Type B pancreatic cell (in vitro differentiated cells): ENCODE measurements at regions not wholly inside any gene's neighbourhood (a gene's known extent, or its start where the extent isn't known, plus 50 kb on each side); places are given as distances from the start of the nearest gene placed in this dataset.

Source experiments
- DNase-seq: peaks from one replicate; pipeline ENCODE4 v3.0.0; 2021; ENCODE audit warnings: mixed read lengths; ENCODE audit not compliant: unreplicated experiment; ENCODE audit errors: extremely low spot score
- H3K27ac Mint-ChIP-seq: 2 replicates; pipeline ENCODE4 v1.8.0; 2021; ENCODE audit warnings: mild to moderate bottlenecking, mixed read lengths
- H3K27me3 Mint-ChIP-seq: 2 replicates; pipeline ENCODE4 v1.8.0; 2021; ENCODE audit warnings: mixed read lengths
- H3K36me3 Mint-ChIP-seq: 2 replicates; pipeline ENCODE4 v1.8.0; 2021; ENCODE audit warnings: mixed read lengths
- H3K4me1 Mint-ChIP-seq: one replicate; pipeline ENCODE4 v1.8.0; 2021; ENCODE audit warnings: mixed read lengths; ENCODE audit not compliant: unreplicated experiment
- H3K4me3 Mint-ChIP-seq: 2 replicates; pipeline ENCODE4 v1.8.0; 2021; ENCODE audit warnings: mild to moderate bottlenecking, mixed read lengths
- H3K9me3 Mint-ChIP-seq: 2 replicates; pipeline ENCODE4 v1.8.0; 2021; ENCODE audit warnings: mixed read lengths
- TF ChIP-seq, protein P1 (sequence below): fragments of 200-600 bp; sonication (generic); conservative IDR thresholded peaks from 2 replicates; pipeline ENCODE4 v1.5.0; 2021; ENCODE audit warnings: antibody characterized with exemption, mild to moderate bottlenecking

DNA sequence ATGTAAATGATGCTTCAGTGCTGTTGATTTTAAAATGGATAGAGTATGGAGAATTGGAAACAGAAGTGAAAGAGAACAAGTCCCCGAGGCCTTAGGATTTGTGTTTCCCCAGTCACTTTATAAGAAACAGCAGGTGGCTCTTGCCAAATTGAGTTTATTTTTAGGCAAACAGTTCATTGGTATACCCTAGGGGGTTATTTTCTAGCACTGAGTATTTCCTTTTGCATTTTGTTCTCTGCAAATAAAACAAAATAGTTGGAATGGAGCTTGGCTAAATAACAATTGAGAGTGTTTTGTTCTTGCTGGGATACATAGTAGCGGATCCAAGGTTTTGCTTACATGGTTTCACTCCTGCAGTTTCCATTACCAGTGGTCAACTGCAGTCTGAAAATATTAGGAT is 591.1 kb upstream of the C16orf82 start:
- DNase-seq, result no peak
- H3K4me1 Mint-ChIP-seq, result no peaks in the 10 kb centered on the region
- no peak overlapping the region for H3K27ac Mint-ChIP-seq
- peaks cover 12% of the 10 kb centered on the region for H3K9me3 Mint-ChIP-seq
- no peak overlapping the region for H3K4me3 Mint-ChIP-seq
- H3K36me3 Mint-ChIP-seq, result no peaks in the 10 kb centered on the region
- no peaks in the 10 kb centered on the region for H3K27me3 Mint-ChIP-seq
- TF ChIP-seq, protein P1, sequence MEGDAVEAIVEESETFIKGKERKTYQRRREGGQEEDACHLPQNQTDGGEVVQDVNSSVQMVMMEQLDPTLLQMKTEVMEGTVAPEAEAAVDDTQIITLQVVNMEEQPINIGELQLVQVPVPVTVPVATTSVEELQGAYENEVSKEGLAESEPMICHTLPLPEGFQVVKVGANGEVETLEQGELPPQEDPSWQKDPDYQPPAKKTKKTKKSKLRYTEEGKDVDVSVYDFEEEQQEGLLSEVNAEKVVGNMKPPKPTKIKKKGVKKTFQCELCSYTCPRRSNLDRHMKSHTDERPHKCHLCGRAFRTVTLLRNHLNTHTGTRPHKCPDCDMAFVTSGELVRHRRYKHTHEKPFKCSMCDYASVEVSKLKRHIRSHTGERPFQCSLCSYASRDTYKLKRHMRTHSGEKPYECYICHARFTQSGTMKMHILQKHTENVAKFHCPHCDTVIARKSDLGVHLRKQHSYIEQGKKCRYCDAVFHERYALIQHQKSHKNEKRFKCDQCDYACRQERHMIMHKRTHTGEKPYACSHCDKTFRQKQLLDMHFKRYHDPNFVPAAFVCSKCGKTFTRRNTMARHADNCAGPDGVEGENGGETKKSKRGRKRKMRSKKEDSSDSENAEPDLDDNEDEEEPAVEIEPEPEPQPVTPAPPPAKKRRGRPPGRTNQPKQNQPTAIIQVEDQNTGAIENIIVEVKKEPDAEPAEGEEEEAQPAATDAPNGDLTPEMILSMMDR, result no peak

GRCh38 chr16:26491101-26491670 is 575.5 kb upstream of the C16orf82 start:
- no peak for DNase-seq
- Mint-ChIP-seq H3K27me3 (peaks cover 23% of the 10 kb centered on the region), H3K36me3 (no peaks in the 10 kb centered on the region), H3K27ac (no peak overlapping the region), H3K4me3 (no peak overlapping the region), H3K9me3 (no peaks in the 10 kb centered on the region), H3K4me1 (no peaks in the 10 kb centered on the region)
- TF ChIP-seq, protein P1, result no peak

- H3K4me1 Mint-ChIP-seq, result no peaks in the 10 kb centered on the region
- H3K36me3 Mint-ChIP-seq, result no peaks in the 10 kb centered on the region
These were observed 574.8 kb upstream of the C16orf82 start for GRCh38 chr16:26491962-26492361.

DNA sequence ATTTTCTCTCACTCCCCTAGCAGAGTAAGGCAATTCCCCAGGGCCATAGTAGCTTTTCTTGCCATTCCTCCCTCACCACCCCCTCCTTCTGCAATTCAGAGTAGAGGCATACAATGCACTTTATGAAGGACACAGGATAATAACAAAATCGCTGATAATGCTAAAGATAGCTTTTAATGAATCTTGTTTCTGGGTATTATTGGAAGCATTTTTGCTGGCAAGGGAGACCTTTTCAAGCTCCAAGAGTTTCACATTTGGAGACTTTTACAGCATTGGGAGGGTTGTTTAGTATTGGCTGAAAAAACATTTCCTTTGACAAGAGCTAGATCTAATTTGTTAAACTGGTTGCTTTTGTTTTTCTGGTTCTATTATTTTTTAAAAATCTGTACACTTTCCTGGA is 573.0 kb upstream of the C16orf82 start:
- H3K36me3 Mint-ChIP-seq, result no peaks in the 10 kb centered on the region
- peaks cover 15% of the 10 kb centered on the region for H3K27me3 Mint-ChIP-seq
- no peak overlapping the region for H3K4me3 Mint-ChIP-seq
- no peaks in the 10 kb centered on the region for H3K4me1 Mint-ChIP-seq
- H3K9me3 Mint-ChIP-seq, result no peaks in the 10 kb centered on the region
- TF ChIP-seq, protein P1, result no peak
- no peak for DNase-seq
- H3K27ac Mint-ChIP-seq, result no peak overlapping the region

More at GRCh38 chr16:26491962-26492361, 574.8 kb upstream of the C16orf82 start:
- no peaks in the 10 kb centered on the region for H3K9me3 Mint-ChIP-seq
- DNase-seq, result no peak
- H3K27me3 Mint-ChIP-seq, result peaks cover 23% of the 10 kb centered on the region
- no peak overlapping the region for H3K4me3 Mint-ChIP-seq
- no peak overlapping the region for H3K27ac Mint-ChIP-seq
- TF ChIP-seq, protein P1, result no peak

- no peak for DNase-seq
- H3K27me3 Mint-ChIP-seq, result peaks cover 6% of the 10 kb centered on the region
- H3K36me3 Mint-ChIP-seq, result no peaks in the 10 kb centered on the region
- H3K4me3 Mint-ChIP-seq, result no peak overlapping the region
- TF ChIP-seq, protein P1, result no peak
- H3K9me3 Mint-ChIP-seq, result no peaks in the 10 kb centered on the region
- H3K27ac Mint-ChIP-seq, result no peak overlapping the region
- no peaks in the 10 kb centered on the region for H3K4me1 Mint-ChIP-seq
These were observed 568.8 kb upstream of the C16orf82 start for GRCh38 chr16:26497896-26498295.

GRCh38 chr16:26500326-26500725 is 566.4 kb upstream of the C16orf82 start:
- Mint-ChIP-seq H3K36me3 (no peaks in the 10 kb centered on the region), H3K4me3 (no peak overlapping the region), H3K4me1 (no peaks in the 10 kb centered on the region), H3K9me3 (no peaks in the 10 kb centered on the region), H3K27ac (no peak overlapping the region), H3K27me3 (peaks cover 6% of the 10 kb centered on the region)
- DNase-seq, result no peak
- TF ChIP-seq, protein P1, result no peak
